ENCODE measurements at regions not wholly inside any gene's neighbourhood (a gene's known extent, or its start where the extent isn't known, plus 50 kb on each side); places are given as distances from the start of the nearest gene placed in this dataset.

- H3K9me3 ChIP-seq: no peaks in the 10 kb centered on the region
- ATAC-seq: no peak
- no peaks in the 10 kb centered on the region for H3K36me3 ChIP-seq
- no peak overlapping the region for H3K4me3 ChIP-seq
- no peaks in the 10 kb centered on the region for H3K27me3 ChIP-seq
- H3K4me1 ChIP-seq: no peaks in the 10 kb centered on the region
- 92 to 93% methylated on average over 2 of the region's 3 CpGs for WGBS, 2 donors (ENCODE audit: low coverage in 1 of 2)
- H3K27ac ChIP-seq: no peak overlapping the region
- TF ChIP-seq POLR2A (IDR thresholded peaks at IDR 0.05) (no peak), EP300 (IDR thresholded peaks at IDR 0.05) (no peak), CTCF (IDR thresholded peaks at IDR 0.05) (no peak), POLR2AphosphoS5 (IDR thresholded peaks at IDR 0.05) (no peak)
These were observed 301.0 kb downstream of the CXCL12 start for GRCh38 chr10:44083719-44084400.

- Histone ChIP-seq H3K4me3 (no peak overlapping the region), H3K27ac (no peak overlapping the region), H3K9me3 (no peaks in the 10 kb centered on the region), H3K36me3 (no peaks in the 10 kb centered on the region), H3K27me3 (no peaks in the 10 kb centered on the region), H3K4me1 (peaks cover 5 to 46% (median 8%) of the 10 kb centered on the region in 3 donors)
- ATAC-seq: no peak
- 3 to 12% methylated on average over 2 of the region's 2 CpGs for WGBS, 2 donors (ENCODE audit: low coverage in 1 of 2)
- TF ChIP-seq EP300 (IDR thresholded peaks at IDR 0.05) (no peak), POLR2A (IDR thresholded peaks at IDR 0.05) (no peak), CTCF (IDR thresholded peaks at IDR 0.05) (no peak), POLR2AphosphoS5 (IDR thresholded peaks at IDR 0.05) (no peak)
These were observed 313.4 kb downstream of the CXCL12 start for GRCh38 chr10:44071479-44071878.

GRCh38 chr10:44070282-44070681 is 314.6 kb downstream of the CXCL12 start:
- no peak overlapping the region for H3K27ac ChIP-seq
- no peaks in the 10 kb centered on the region for H3K27me3 ChIP-seq
- no peaks in the 10 kb centered on the region for H3K9me3 ChIP-seq
- ATAC-seq: peak; percentile 63
- peaks cover 11 to 58% (median 15%) of the 10 kb centered on the region in 3 donors for H3K4me1 ChIP-seq
- no peak for TF ChIP-seq POLR2A (IDR thresholded peaks at IDR 0.05)
- TF ChIP-seq CTCF (IDR thresholded peaks at IDR 0.05): no peak
- no peak for TF ChIP-seq EP300 (IDR thresholded peaks at IDR 0.05)
- peak; percentile 46 for TF ChIP-seq POLR2AphosphoS5 (IDR thresholded peaks at IDR 0.05)
- WGBS, 2 donors (ENCODE audit: low coverage in 1 of 2): 67 to 80% methylated on average over 1 of the region's 5 CpGs
- no peak overlapping the region for H3K4me3 ChIP-seq
- H3K36me3 ChIP-seq: no peaks in the 10 kb centered on the region

DNA sequence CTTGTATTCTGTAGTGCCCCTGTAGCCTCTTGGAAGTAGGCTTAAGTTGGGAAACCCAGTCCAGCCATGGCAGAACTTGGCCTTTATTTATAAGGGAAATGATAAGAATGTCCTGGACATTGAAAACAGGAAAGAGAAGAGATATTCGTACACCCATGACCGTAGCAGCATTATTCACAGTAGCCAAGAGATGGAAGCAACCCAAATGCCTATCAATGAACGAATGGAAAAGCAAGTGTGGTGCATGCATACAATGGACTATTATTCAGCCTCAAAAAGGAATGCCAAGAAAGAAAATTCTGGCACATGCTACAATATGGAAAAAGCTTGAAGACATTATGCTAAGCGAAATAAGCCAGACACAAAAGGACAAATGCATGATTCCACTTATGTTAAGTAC is 315.3 kb downstream of the CXCL12 start:
- Histone ChIP-seq H3K9me3 (no peaks in the 10 kb centered on the region), H3K27me3 (no peaks in the 10 kb centered on the region), H3K4me3 (no peak overlapping the region), H3K4me1 (peaks cover 11 to 65% (median 17%) of the 10 kb centered on the region in 3 donors), H3K27ac (peak overlapping the region in 2 of 4 donors; percentile 38 to 53), H3K36me3 (no peaks in the 10 kb centered on the region)
- 34 to 60% methylated on average over 2 to 4 of the region's 4 CpGs for WGBS, 2 donors (ENCODE audit: low coverage in 1 of 2)
- ATAC-seq: no peak
- TF ChIP-seq POLR2A (IDR thresholded peaks at IDR 0.05) (no peak), CTCF (IDR thresholded peaks at IDR 0.05) (no peak), EP300 (IDR thresholded peaks at IDR 0.05) (no peak), POLR2AphosphoS5 (IDR thresholded peaks at IDR 0.05) (no peak)

Measured in gastroesophageal sphincter (tissue), 4 donors.